Bronchial epithelial cell (primary cell): ENCODE measurements at regions not wholly inside any gene's neighbourhood (a gene's known extent, or its start where the extent isn't known, plus 50 kb on each side); places are given as distances from the start of the nearest gene placed in this dataset.

Experiments
- DNase-seq: peaks from one replicate; pipeline ENCODE4 v3.0.0-alpha.2; 2010; ENCODE audit warnings: low read depth
- FAIRE-seq: peaks from 2 replicates; lab custom pipeline; 2011; peaks lifted over from hg19 to GRCh38; lab: Jason Lieb, UNC
- H3K27me3 ChIP-seq: 2 replicates; pipeline ENCODE4 v1.5.1; 2011; ENCODE audit warnings: low read length; ENCODE audit not compliant: control insufficient read depth, insufficient read depth
- H3K36me3 ChIP-seq: 2 replicates; pipeline ENCODE4 v1.5.1; 2011; ENCODE audit warnings: low read length; ENCODE audit not compliant: control insufficient read depth, insufficient read depth
- H3K4me3 ChIP-seq: 2 replicates; pipeline ENCODE4 v1.5.1; 2011; ENCODE audit warnings: mild to moderate bottlenecking, low read depth, low read length, control low read depth
- CTCF ChIP-seq: IDR thresholded peaks from 2 replicates; pipeline ENCODE4 v1.5.1; 2011; ENCODE audit warnings: mild to moderate bottlenecking, moderate library complexity, low read length, control low read depth, inconsistent platforms; ENCODE audit not compliant: insufficient read depth, severe bottlenecking

- FAIRE-seq (no peak), DNase-seq (no peak)
- no peaks in the 10 kb centered on the region for H3K27me3 ChIP-seq
- no peak for TF ChIP-seq CTCF
- no peaks in the 10 kb centered on the region for H3K36me3 ChIP-seq
- H3K4me3 ChIP-seq = no peak overlapping the region
These were observed 457.3 kb upstream of the SULF2 start for GRCh38 chr20:48242623-48243022.

- no peaks in the 10 kb centered on the region for H3K36me3 ChIP-seq
- H3K4me3 ChIP-seq = no peak overlapping the region
- DNase-seq (no peak), FAIRE-seq (no peak)
- no peak for TF ChIP-seq CTCF
- H3K27me3 ChIP-seq = no peaks in the 10 kb centered on the region
These were observed 456.2 kb upstream of the SULF2 start for GRCh38 chr20:48241482-48241881.

GRCh38 chr20:48238781-48239180 lies 453.5 kb upstream of the SULF2 start:
- FAIRE-seq = no peak
- DNase-seq = no peak
- Histone ChIP-seq H3K27me3 (no peaks in the 10 kb centered on the region), H3K4me3 (no peak overlapping the region), H3K36me3 (no peaks in the 10 kb centered on the region)
- no peak for TF ChIP-seq CTCF

GRCh38 chr20:48238326-48238725 lies 453.0 kb upstream of the SULF2 start:
- H3K4me3 ChIP-seq = no peak overlapping the region
- no peaks in the 10 kb centered on the region for H3K36me3 ChIP-seq
- no peak for TF ChIP-seq CTCF
- FAIRE-seq = no peak
- DNase-seq = peak; percentile 4
- no peaks in the 10 kb centered on the region for H3K27me3 ChIP-seq

- Histone ChIP-seq H3K4me3 (no peak overlapping the region), H3K27me3 (no peaks in the 10 kb centered on the region), H3K36me3 (no peaks in the 10 kb centered on the region)
- peak; percentile 80 for FAIRE-seq
- TF ChIP-seq CTCF = no peak
- no peak for DNase-seq
These were observed 451.0 kb upstream of the SULF2 start for GRCh38 chr20:48236000-48236970.
